ENCODE measurements at regions not wholly inside any gene's neighbourhood (a gene's known extent, or its start where the extent isn't known, plus 50 kb on each side); places are given as distances from the start of the nearest gene placed in this dataset.

- DNase-seq (ENCODE audit: low read depth in 2 of 2): no peak
- Histone ChIP-seq H3K36me3 (ENCODE audit: control insufficient read depth, insufficient read depth, low read length) (no peaks in the 10 kb centered on the region), H2AFZ (ENCODE audit: low read length) (no peak overlapping the region), H3K9me3 (ENCODE audit: control insufficient read depth, insufficient read depth, low read depth, low read length) (no peaks in the 10 kb centered on the region), H3K9ac (ENCODE audit: insufficient read depth, low read length) (no peak overlapping the region), H3K27ac (ENCODE audit: insufficient read depth, low read length) (no peak overlapping the region), H4K20me1 (ENCODE audit: control insufficient read depth, extremely low read depth, insufficient read depth, low read length) (no peaks in the 10 kb centered on the region), H3K4me3 (replicated peaks in 1 of 4; ENCODE audit: control extremely low read depth in 1 of 4, insufficient read depth in 1 of 4, low read depth in 3 of 4, low read length in 4 of 4) (no peak overlapping the region), H3K27me3 (ENCODE audit: control insufficient read depth, insufficient read depth, low read length) (peaks cover 27% of the 10 kb centered on the region), H3K79me2 (ENCODE audit: control insufficient read depth, insufficient read depth, low read length) (no peaks in the 10 kb centered on the region), H3K4me2 (ENCODE audit: extremely low read depth, insufficient read depth, low read length) (no peak overlapping the region), H3K4me1 (ENCODE audit: control insufficient read depth, extremely low read depth, insufficient read depth, low read length) (no peaks in the 10 kb centered on the region)
- no peak for TF ChIP-seq CTCF (conservative IDR thresholded peaks at IDR 0.05 in 1 of 2, IDR thresholded peaks at IDR 0.05 in 1 of 2; ENCODE audit: low read depth in 1 of 2, low read length in 2 of 2)
- no peak for TF ChIP-seq EZH2 (IDR thresholded peaks at IDR 0.05; ENCODE audit: low read length, missing control alignments)
These were observed 80.3 kb upstream of the ARAP3 start for GRCh38 chr5:141762316-141762715.

- H3K4me1 ChIP-seq (ENCODE audit: control insufficient read depth, extremely low read depth, insufficient read depth, low read length): no peaks in the 10 kb centered on the region
- H3K9ac ChIP-seq (ENCODE audit: insufficient read depth, low read length): no peak overlapping the region
- no peak overlapping the region for H3K4me2 ChIP-seq (ENCODE audit: extremely low read depth, insufficient read depth, low read length)
- no peaks in the 10 kb centered on the region for H3K79me2 ChIP-seq (ENCODE audit: control insufficient read depth, insufficient read depth, low read length)
- H3K36me3 ChIP-seq (ENCODE audit: control insufficient read depth, insufficient read depth, low read length): no peaks in the 10 kb centered on the region
- peaks cover 27% of the 10 kb centered on the region for H3K27me3 ChIP-seq (ENCODE audit: control insufficient read depth, insufficient read depth, low read length)
- DNase-seq (ENCODE audit: low read depth in 2 of 2): no peak
- no peak overlapping the region for H3K27ac ChIP-seq (ENCODE audit: insufficient read depth, low read length)
- TF ChIP-seq CTCF (conservative IDR thresholded peaks at IDR 0.05 in 1 of 2, IDR thresholded peaks at IDR 0.05 in 1 of 2; ENCODE audit: low read depth in 1 of 2, low read length in 2 of 2) (no peak), EZH2 (IDR thresholded peaks at IDR 0.05; ENCODE audit: low read length, missing control alignments) (no peak)
- no peak overlapping the region for H2AFZ ChIP-seq (ENCODE audit: low read length)
- H3K4me3 ChIP-seq (replicated peaks in 1 of 4; ENCODE audit: control extremely low read depth in 1 of 4, insufficient read depth in 1 of 4, low read depth in 3 of 4, low read length in 4 of 4): no peak overlapping the region
- H4K20me1 ChIP-seq (ENCODE audit: control insufficient read depth, extremely low read depth, insufficient read depth, low read length): no peaks in the 10 kb centered on the region
- no peaks in the 10 kb centered on the region for H3K9me3 ChIP-seq (ENCODE audit: control insufficient read depth, insufficient read depth, low read depth, low read length)
These were observed 78.7 kb upstream of the ARAP3 start for GRCh38 chr5:141760753-141761152.

GRCh38 chr5:141760193-141760592, 78.2 kb upstream of the ARAP3 start:
- no peaks in the 10 kb centered on the region for H3K9me3 ChIP-seq (ENCODE audit: control insufficient read depth, insufficient read depth, low read depth, low read length)
- no peak overlapping the region for H2AFZ ChIP-seq (ENCODE audit: low read length)
- no peak for DNase-seq (ENCODE audit: low read depth in 2 of 2)
- no peaks in the 10 kb centered on the region for H3K36me3 ChIP-seq (ENCODE audit: control insufficient read depth, insufficient read depth, low read length)
- no peak overlapping the region for H3K27ac ChIP-seq (ENCODE audit: insufficient read depth, low read length)
- TF ChIP-seq CTCF (conservative IDR thresholded peaks at IDR 0.05 in 1 of 2, IDR thresholded peaks at IDR 0.05 in 1 of 2; ENCODE audit: low read depth in 1 of 2, low read length in 2 of 2): no peak
- TF ChIP-seq EZH2 (IDR thresholded peaks at IDR 0.05; ENCODE audit: low read length, missing control alignments): no peak
- H3K9ac ChIP-seq (ENCODE audit: insufficient read depth, low read length): no peak overlapping the region
- no peaks in the 10 kb centered on the region for H4K20me1 ChIP-seq (ENCODE audit: control insufficient read depth, extremely low read depth, insufficient read depth, low read length)
- peaks cover 27% of the 10 kb centered on the region for H3K27me3 ChIP-seq (ENCODE audit: control insufficient read depth, insufficient read depth, low read length)
- no peaks in the 10 kb centered on the region for H3K4me1 ChIP-seq (ENCODE audit: control insufficient read depth, extremely low read depth, insufficient read depth, low read length)
- H3K4me2 ChIP-seq (ENCODE audit: extremely low read depth, insufficient read depth, low read length): no peak overlapping the region
- no peaks in the 10 kb centered on the region for H3K79me2 ChIP-seq (ENCODE audit: control insufficient read depth, insufficient read depth, low read length)
- H3K4me3 ChIP-seq (replicated peaks in 1 of 4; ENCODE audit: control extremely low read depth in 1 of 4, insufficient read depth in 1 of 4, low read depth in 3 of 4, low read length in 4 of 4): no peak overlapping the region

Data from fibroblast of lung (primary cell).